Lower lobe of right lung (tissue), 2 donors: ENCODE measurements at regions not wholly inside any gene's neighbourhood (a gene's known extent, or its start where the extent isn't known, plus 50 kb on each side); places are given as distances from the start of the nearest gene placed in this dataset.

ENCODE experiments used
- ATAC-seq, 2 donors: fragments of 200-7000 bp; cut with Tn5 transposase; one replicate each; pipeline ENCODE4 v1.9.1; 2020 to 2022; ENCODE audit warnings: mild to moderate bottlenecking in 2 of 2, moderate library complexity in 2 of 2
- DNase-seq: peaks from one replicate; pipeline ENCODE4 v3.0.0-alpha.2; 2020
- H3K27ac ChIP-seq: fragments of 200-600 bp; one replicate; pipeline ENCODE4 v1.8.0; 2022
- H3K27me3 ChIP-seq: fragments of 200-600 bp; one replicate; pipeline ENCODE4 v1.8.0; 2022; ENCODE audit warnings: low read depth
- H3K36me3 ChIP-seq: fragments of 200-600 bp; one replicate; pipeline ENCODE4 v1.8.0; 2022; ENCODE audit warnings: mild to moderate bottlenecking
- H3K4me1 ChIP-seq: fragments of 200-600 bp; one replicate; pipeline ENCODE4 v1.8.0; 2022
- H3K4me3 ChIP-seq: fragments of 200-600 bp; one replicate; pipeline ENCODE4 v1.8.0; 2022; ENCODE audit warnings: mild to moderate bottlenecking
- H3K9me3 ChIP-seq: fragments of 200-600 bp; one replicate; pipeline ENCODE4 v1.8.0; 2022
- CTCF ChIP-seq: fragments of 200-600 bp; IDR thresholded peaks from one replicate; pipeline ENCODE4 v1.8.0; 2022; ENCODE audit warnings: antibody characterized with exemption, mild to moderate bottlenecking
- intact Hi-C: fragments of 100-400 bp; cut with DNase I; formaldehyde crosslinking; loops from one replicate; pipeline ENCODE4 v1.11.0; 2022
- donor health status: DM: no; HTN: yes; CAD: no; lungs with severe emphysema.

- Histone ChIP-seq H3K27me3 (no peaks in the 10 kb centered on the region), H3K27ac (no peak overlapping the region), H3K4me1 (peaks cover 16% of the 10 kb centered on the region), H3K36me3 (no peaks in the 10 kb centered on the region), H3K9me3 (no peaks in the 10 kb centered on the region), H3K4me3 (no peak overlapping the region)
- intact Hi-C loops, result no loop called here
- ATAC-seq (no peak), DNase-seq (no peak)
- no peak for TF ChIP-seq CTCF
These were observed 118.8 kb downstream of the GYPC start for GRCh38 chr2:126774761-126775160.

- ATAC-seq (no peak), DNase-seq (no peak)
- intact Hi-C loops, result no loop called here
- no peak overlapping the region for H3K27ac ChIP-seq
- H3K36me3 ChIP-seq, result no peaks in the 10 kb centered on the region
- no peaks in the 10 kb centered on the region for H3K9me3 ChIP-seq
- peaks cover 16% of the 10 kb centered on the region for H3K4me1 ChIP-seq
- H3K27me3 ChIP-seq, result no peaks in the 10 kb centered on the region
- TF ChIP-seq CTCF, result no peak
- no peak overlapping the region for H3K4me3 ChIP-seq
These were observed 119.5 kb downstream of the GYPC start for GRCh38 chr2:126775300-126775985.

GRCh38 chr2:126776255-126776654 is 120.3 kb downstream of the GYPC start:
- no peaks in the 10 kb centered on the region for H3K27me3 ChIP-seq
- H3K36me3 ChIP-seq, result no peaks in the 10 kb centered on the region
- peak overlapping the region; percentile 71 for H3K4me3 ChIP-seq
- H3K27ac ChIP-seq, result no peak overlapping the region
- ATAC-seq (peak in 1 of 2 donors; percentile 2), DNase-seq (no peak)
- intact Hi-C loops, result no loop called here
- H3K9me3 ChIP-seq, result no peaks in the 10 kb centered on the region
- H3K4me1 ChIP-seq, result peaks cover 16% of the 10 kb centered on the region
- TF ChIP-seq CTCF, result no peak

GRCh38 chr2:126776692-126777619 is 121.0 kb downstream of the GYPC start:
- H3K27me3 ChIP-seq, result no peaks in the 10 kb centered on the region
- H3K9me3 ChIP-seq, result no peaks in the 10 kb centered on the region
- no peaks in the 10 kb centered on the region for H3K36me3 ChIP-seq
- ATAC-seq, result peak; percentile 92 to 95
- TF ChIP-seq CTCF, result peak; percentile 93
- DNase-seq, result peak; percentile 87
- H3K27ac ChIP-seq, result peak overlapping the region; percentile 74
- H3K4me3 ChIP-seq, result peak overlapping the region; percentile 71
- peaks cover 16% of the 10 kb centered on the region for H3K4me1 ChIP-seq
- intact Hi-C loops, result no loop called here

- H3K27me3 ChIP-seq, result no peaks in the 10 kb centered on the region
- peak overlapping the region; percentile 71 for H3K4me3 ChIP-seq
- H3K36me3 ChIP-seq, result no peaks in the 10 kb centered on the region
- intact Hi-C loops, result no loop called here
- H3K4me1 ChIP-seq, result peaks cover 16% of the 10 kb centered on the region
- H3K27ac ChIP-seq, result no peak overlapping the region
- H3K9me3 ChIP-seq, result no peaks in the 10 kb centered on the region
- DNase-seq (no peak), ATAC-seq (no peak)
- no peak for TF ChIP-seq CTCF
These were observed 121.1 kb upstream of the TEX51 start for GRCh38 chr2:126777620-126777978.
